ENCODE measurements at regions not wholly inside any gene's neighbourhood (a gene's known extent, or its start where the extent isn't known, plus 50 kb on each side); places are given as distances from the start of the nearest gene placed in this dataset.

- TF ChIP-seq CTCF (conservative IDR thresholded peaks at IDR 0.05; ENCODE audit: low read length), result no peak
- TF ChIP-seq EZH2phosphoT487 (IDR thresholded peaks at IDR 0.05; ENCODE audit: borderline replicate concordance, low read depth, low read length), result no peak
Observed at GRCh38 chr7:18399436-18400235, 95.9 kb upstream of the HDAC9 start.
